OCI-LY7 (cell line): ENCODE measurements at regions not wholly inside any gene's neighbourhood (a gene's known extent, or its start where the extent isn't known, plus 50 kb on each side); places are given as distances from the start of the nearest gene placed in this dataset.

ENCODE experiments used
- BruUV-seq: library from RNA; stranded (reverse); fragments of 400-500 nt; replicated peaks from 2 replicates; lab custom pipeline; 2021; lab: Mats Ljungman, UMichigan
- CTCF ChIA-PET: fragments of 300-600 bp; sonication (Branson Sonifier 250); formaldehyde crosslinking; loops from one replicate; lab custom pipeline; 2022; ENCODE audit warnings: antibody characterized with exemption; ENCODE audit not compliant: unreplicated experiment; lab: Charles Lee
- POLR2A ChIA-PET: fragments of 300-600 bp; sonication (Branson Sonifier 250); formaldehyde crosslinking; loops from one replicate; lab custom pipeline; 2022; ENCODE audit warnings: antibody characterized with exemption; lab: Charles Lee
- DNase-seq: peaks from one replicate; pipeline ENCODE4 v3.0.0-alpha.2; 2015; ENCODE audit warnings: low spot score
- H2AFZ ChIP-seq: fragments of 200-600 bp; sonication (generic), shearing (Covaris generic); 2 replicates; pipeline ENCODE4 v1.6.1; 2014; ENCODE audit warnings: mild to moderate bottlenecking, antibody characterized with exemption, low read length, moderate library complexity
- H3K27ac ChIP-seq: fragments of 200-600 bp; sonication (generic); 2 replicates; pipeline ENCODE4 v1.5.1; 2014; ENCODE audit warnings: mixed run types, low read depth, mild to moderate bottlenecking, moderate library complexity, low read length, inconsistent platforms; ENCODE audit not compliant: poor library complexity, severe bottlenecking
- H3K36me3 ChIP-seq: fragments of 200-600 bp; sonication (generic); 2 replicates; pipeline ENCODE4 v1.6.1; 2014; ENCODE audit warnings: mild to moderate bottlenecking, antibody characterized with exemption, low read length, moderate library complexity, mixed read lengths; ENCODE audit not compliant: insufficient read depth
- H3K4me1 ChIP-seq: fragments of 200-600 bp; sonication (generic); 2 replicates; pipeline ENCODE4 v1.5.1; 2014; ENCODE audit warnings: mild to moderate bottlenecking, low read length; ENCODE audit not compliant: insufficient read depth, poor library complexity, severe bottlenecking
- H3K4me2 ChIP-seq: fragments of 200-600 bp; sonication (generic); 2 replicates; pipeline ENCODE4 v1.6.1; 2014; ENCODE audit warnings: mild to moderate bottlenecking, low read length
- H3K4me3 ChIP-seq: fragments of 200-600 bp; sonication (generic); 2 replicates; pipeline ENCODE4 v1.5.1; 2014; ENCODE audit warnings: mild to moderate bottlenecking, low read depth, low read length; ENCODE audit not compliant: poor library complexity, severe bottlenecking
- H3K79me2 ChIP-seq: fragments of 200-600 bp; sonication (generic); 2 replicates; pipeline ENCODE4 v1.6.1; 2016; ENCODE audit warnings: low read depth, mild to moderate bottlenecking, low read length, moderate library complexity, mixed read lengths; ENCODE audit not compliant: insufficient read depth
- H3K9me2 ChIP-seq: fragments of 200-600 bp; sonication (generic); 2 replicates; pipeline ENCODE4 v1.6.1; 2016; ENCODE audit warnings: mild to moderate bottlenecking, low read length, mixed read lengths; ENCODE audit not compliant: insufficient read depth
- H3K9me3 ChIP-seq: fragments of 200-600 bp; sonication (generic); 2 replicates; pipeline ENCODE4 v1.6.1; 2014; ENCODE audit warnings: mild to moderate bottlenecking, mixed run types, low read length, mixed read lengths
- H4K20me1 ChIP-seq: fragments of 200-600 bp; sonication (generic); 2 replicates; pipeline ENCODE4 v1.6.1; 2014; ENCODE audit warnings: mild to moderate bottlenecking, antibody characterized with exemption, low read length, moderate library complexity, mixed read lengths; ENCODE audit not compliant: insufficient read depth
- CTCF ChIP-seq: fragments of 200-600 bp; sonication (generic); conservative IDR thresholded peaks from 2 replicates; pipeline ENCODE4 v1.5.1; 2014; ENCODE audit warnings: mild to moderate bottlenecking, antibody characterized with exemption, low read length, moderate library complexity, mixed read lengths
- EZH2phosphoT487 ChIP-seq: fragments of 200-600 bp; sonication (generic); IDR thresholded peaks from 2 replicates; pipeline ENCODE4 v1.6.1; 2018; ENCODE audit warnings: low read depth, borderline replicate concordance, mild to moderate bottlenecking, mixed run types, antibody characterized with exemption, low read length, moderate library complexity, mixed read lengths
- intact Hi-C: fragments of 100-400 bp; cut with micrococcal nuclease; formaldehyde crosslinking; loops from one replicate; pipeline ENCODE4 v1.10.0; 2022; ENCODE audit not compliant: unreplicated experiment

DNA sequence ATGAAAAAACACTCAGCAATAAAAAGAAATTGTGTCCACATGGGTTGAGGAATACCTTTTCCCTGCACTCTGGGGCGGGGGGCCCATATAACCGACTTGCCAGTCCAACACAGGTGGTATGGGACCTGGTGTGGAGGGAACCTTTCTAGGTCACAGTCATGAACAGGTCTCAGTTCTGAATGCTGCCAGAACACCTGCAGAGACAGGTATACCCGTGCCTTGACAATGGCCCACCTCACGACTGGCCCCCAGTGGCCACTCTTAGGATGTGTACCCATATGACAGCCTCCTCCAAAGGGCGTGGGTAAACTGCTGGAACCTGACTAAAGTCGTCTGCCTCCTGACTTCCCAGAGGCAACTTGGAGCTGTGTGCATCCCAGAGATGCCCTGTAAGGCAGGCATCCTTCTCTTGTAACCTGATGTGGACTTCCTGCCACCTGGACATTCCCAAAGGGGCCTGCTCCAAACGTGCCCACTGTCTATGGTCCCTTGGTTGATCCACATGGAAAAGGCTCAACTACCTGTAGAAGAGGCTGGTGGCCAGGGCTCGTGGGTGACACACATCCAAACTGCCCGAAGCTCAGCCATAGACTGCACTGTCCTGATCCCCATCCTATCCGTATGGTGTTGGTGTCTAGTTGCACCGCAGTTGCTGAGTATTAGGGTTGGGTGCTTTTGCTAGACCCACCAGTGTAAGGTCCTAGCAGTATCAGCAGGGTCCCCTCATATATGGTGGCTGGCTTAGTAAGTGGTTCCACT lies 859.3 kb downstream of the BRD1 start:
- Histone ChIP-seq H3K79me2 (no peaks in the 10 kb centered on the region), H3K9me2 (no peaks in the 10 kb centered on the region), H3K27ac (no peak overlapping the region), H2AFZ (no peak overlapping the region), H3K9me3 (no peaks in the 10 kb centered on the region), H3K4me1 (no peaks in the 10 kb centered on the region), H4K20me1 (no peaks in the 10 kb centered on the region), H3K36me3 (no peaks in the 10 kb centered on the region), H3K4me2 (no peak overlapping the region), H3K4me3 (no peak overlapping the region)
- BruUV-seq, result no TSS peak
- CTCF ChIA-PET, result no interaction called here
- TF ChIP-seq EZH2phosphoT487 (no peak), CTCF (peak; percentile 68)
- POLR2A ChIA-PET, result no interaction called here
- intact Hi-C loops, result no loop called here
- peak; percentile 17 for DNase-seq

DNA sequence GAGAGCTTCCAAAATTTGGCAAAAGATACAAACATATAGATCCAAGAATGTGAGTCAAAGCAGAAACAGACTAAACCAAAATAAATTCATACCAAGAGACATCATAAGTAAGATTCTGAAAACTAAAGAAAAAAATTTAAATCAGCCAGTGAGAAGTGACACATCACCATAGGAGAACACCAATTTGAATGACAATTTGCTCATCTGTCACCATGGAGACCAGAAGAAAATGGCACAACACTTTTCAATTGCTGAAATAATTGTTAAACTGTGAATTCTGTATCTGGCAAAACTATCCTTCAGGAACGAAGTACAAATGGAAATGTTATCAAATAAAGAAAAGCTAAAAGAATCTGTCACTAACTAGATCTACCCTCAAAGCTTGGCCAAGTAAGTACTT lies 864.3 kb downstream of the BRD1 start:
- no peak for DNase-seq
- CTCF ChIA-PET, result no interaction called here
- H3K27ac ChIP-seq, result no peak overlapping the region

More for the DNA sequence above, 864.3 kb downstream of the BRD1 start:
- Histone ChIP-seq H3K9me3 (no peaks in the 10 kb centered on the region), H4K20me1 (no peaks in the 10 kb centered on the region), H3K79me2 (no peaks in the 10 kb centered on the region), H2AFZ (no peak overlapping the region), H3K4me3 (no peak overlapping the region), H3K4me2 (no peak overlapping the region), H3K4me1 (no peaks in the 10 kb centered on the region), H3K9me2 (no peaks in the 10 kb centered on the region), H3K36me3 (no peaks in the 10 kb centered on the region)
- no peak for TF ChIP-seq CTCF
- TF ChIP-seq EZH2phosphoT487, result no peak
- POLR2A ChIA-PET, result no interaction called here
- intact Hi-C loops, result no loop called here
- no TSS peak for BruUV-seq
